ENCODE measurements at regions not wholly inside any gene's neighbourhood (a gene's known extent, or its start where the extent isn't known, plus 50 kb on each side); places are given as distances from the start of the nearest gene placed in this dataset.

DNA sequence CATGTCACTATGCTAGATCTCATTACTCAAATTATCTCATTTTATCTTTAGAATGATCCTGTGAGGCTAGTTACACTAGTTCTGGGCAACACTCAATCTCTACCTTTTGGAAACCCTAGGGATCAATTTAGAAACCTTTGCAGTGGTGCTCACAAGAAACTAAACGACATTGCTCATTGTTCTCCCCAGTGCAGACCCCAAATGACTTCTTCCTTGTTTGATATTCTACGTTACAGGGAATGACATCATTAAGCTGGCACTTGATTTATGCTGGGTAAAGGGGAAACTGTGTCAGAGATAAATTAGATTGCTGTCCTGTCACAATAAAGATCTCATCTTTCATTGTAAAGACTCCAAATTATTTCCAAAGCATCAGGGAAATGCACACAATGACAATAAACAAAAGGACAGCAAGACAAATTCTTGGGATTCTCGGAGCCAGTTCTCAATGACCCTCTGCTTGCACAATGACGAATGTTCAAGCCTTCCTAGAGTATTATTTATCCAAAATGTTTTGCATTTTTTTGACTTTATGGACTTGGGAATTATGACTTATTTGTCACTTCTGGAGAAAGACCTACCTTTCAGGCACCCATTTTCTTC is 1121.8 kb upstream of the TENM4 start:
- no peak for DNase-seq

DNA sequence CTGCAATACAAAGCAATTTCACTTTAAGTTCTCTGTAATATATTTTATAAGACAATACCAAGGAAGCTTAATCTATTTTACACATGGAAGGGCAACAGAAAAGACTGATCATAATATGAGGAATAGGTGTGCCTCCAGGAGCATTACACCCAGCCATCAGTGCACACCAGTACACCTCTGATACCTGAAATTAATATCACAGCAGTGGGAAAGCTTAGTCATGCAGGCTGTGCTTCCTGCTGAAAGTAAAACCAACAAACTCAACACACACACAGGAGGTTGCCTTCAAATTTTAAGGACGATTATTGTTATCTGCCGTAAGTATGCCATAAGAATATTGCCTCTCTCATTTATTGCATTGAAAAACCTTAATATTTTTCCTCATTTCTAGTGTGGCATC is 1119.1 kb upstream of the TENM4 start:
- no peak for DNase-seq

DNA sequence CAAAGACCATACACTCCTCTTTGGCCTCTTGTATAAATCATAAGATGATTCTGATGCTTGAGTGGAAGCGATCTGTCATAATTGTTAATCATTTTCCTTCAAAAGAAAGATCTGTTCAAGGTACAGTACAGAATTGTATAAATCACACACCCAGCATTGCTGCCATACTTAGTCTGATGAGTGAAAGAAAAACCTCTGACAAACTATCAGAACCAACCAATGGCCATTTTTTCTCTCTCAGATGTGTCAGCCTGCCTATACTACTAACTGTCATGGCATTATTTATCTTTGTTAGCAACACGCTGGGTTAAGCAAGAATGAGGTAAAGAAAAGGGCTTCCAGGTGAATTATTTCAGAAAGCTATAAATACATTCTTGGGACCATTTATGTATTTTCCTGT is 1112.7 kb upstream of the TENM4 start:
- no peak for DNase-seq

DNA sequence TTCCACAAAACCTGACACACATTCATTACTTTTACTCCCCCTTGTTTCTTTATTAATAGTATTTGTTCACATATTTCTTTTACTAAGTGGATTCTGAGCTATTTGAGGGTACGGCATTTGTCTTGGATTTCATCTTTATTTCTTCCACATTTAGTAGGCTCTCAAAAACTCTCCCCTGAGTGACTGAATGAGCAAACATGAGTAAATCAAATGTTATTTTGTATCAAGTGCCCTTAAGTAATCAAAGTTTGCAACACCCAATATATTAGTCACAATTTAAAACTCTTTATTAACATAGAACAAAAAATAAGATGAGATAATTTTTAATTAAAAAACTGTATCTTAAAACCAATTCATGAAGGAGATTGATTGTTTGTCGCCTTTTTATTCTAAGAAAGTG is 1101.9 kb upstream of the TENM4 start:
- no peak for DNase-seq

DNA sequence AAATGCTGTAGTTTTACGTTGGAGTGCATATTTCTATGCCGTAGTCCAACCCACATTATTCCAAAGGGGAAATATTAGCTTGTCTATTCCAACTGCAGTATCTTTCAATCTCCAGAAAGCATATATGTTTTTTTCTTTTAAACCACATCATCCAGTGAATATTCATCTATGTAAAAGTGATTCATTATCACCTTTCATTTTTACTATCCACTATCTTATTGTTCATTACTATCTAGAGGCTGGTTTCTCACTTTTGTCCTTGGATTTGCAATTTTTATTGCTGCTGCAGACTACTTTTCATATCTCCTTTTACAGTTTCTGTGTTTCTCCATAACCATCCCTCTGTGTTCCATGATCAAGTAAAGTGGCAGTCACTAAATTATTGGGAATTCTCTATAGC is 1097.2 kb upstream of the TENM4 start:
- no peak for DNase-seq

DNA sequence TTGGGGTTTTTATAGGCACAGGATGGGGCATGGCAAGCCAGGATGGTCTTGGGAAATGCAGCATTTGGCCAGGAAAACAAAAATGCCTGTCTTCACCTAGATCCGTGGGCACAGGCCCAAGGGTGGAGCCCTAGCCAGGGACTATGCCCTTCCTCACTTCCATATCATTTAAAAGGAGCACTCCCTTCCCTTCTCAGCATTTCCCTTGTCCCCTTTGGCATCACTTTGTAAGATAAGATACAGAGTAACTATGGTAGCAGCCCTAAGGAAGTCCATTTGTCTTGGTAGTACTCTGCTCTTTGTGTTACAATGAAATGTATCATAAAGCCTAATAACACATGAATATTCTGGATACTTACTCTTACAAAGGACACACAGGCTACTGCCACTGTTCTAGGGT is 1092.6 kb upstream of the TENM4 start:
- DNase-seq = no peak

DNA sequence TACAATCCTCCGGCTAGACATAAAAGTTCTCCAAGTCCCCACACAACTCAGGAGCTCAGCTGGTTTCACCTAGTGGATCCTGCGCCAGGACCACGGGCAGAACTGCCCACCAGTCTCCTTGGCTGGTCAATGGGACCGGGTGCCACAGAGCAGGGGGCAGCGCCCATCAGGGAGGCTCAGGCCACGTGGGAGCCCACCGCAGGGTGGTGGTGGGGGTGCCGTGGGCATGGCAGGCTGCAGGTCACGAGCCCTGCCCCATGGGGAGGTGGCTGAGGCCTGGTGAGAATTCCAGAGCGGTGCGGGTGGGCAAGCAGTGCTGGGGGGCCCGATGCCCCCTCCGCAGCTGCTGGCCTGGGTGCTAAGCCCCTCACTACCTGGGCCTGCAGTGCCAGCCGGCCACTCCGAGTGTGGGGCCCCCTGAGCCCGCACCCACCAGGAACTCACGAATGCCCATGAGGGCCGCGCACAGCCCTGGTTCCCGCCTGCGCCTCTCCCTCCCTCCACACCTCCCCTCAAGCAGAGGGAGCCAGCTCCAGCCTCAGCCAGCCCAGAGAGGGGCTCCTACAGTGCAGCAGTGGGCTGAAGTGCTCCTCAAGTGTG is 1091.9 kb upstream of the TENM4 start:
- no peak for DNase-seq

DNA sequence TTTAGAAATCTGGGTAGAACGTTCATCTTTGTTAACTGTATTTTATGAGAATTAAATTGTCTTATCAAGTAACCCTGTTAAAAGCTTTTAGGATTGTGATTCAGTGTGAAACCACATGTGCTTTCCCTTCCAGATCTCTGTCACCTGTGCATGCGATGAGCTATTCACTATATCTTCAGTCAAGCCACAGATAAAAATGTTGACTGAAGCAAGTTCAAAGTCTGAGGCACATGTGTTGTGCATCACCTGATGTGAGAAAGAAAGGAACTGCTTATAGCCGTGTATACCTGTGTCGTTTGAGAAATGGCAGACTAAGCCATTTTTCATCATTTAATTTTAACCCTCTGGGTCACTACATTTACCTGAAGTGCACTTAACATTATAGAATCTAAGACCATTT is 1088.9 kb upstream of the TENM4 start:
- DNase-seq = no peak

DNA sequence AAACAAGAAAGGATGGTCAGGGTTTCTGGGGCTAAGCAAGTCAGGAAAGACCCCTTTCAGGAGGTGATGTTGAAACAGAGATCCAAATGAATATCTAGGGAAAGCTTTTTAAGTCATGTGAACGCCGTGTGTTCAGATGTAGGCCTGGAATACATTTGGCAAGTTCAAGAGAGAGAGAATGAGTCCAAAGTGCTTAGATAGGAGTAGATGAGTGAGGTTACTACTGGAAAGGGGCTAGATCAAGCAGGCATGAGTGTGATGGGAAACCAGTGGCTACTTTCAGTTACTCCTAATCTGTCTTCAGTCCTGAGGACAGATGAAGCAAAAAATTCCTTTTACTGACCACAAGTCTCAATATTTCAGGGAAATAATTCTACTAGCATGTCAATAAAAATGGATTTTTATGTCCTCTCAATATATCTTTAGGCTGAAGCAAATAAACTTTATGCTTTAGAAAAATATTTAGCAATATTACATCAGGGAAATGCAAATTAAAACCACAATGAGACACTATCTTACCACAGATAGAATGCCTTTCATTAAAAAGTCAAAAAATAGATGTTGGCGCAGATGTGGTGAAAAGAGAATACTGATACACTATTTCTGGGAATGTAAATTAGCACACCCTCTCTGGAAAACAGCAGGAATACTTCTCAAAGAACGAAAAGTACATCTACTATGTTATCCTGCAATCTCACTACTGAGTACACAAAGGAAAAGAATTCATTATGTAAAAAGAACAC is 1085.0 kb upstream of the TENM4 start:
- no peak for DNase-seq

DNA sequence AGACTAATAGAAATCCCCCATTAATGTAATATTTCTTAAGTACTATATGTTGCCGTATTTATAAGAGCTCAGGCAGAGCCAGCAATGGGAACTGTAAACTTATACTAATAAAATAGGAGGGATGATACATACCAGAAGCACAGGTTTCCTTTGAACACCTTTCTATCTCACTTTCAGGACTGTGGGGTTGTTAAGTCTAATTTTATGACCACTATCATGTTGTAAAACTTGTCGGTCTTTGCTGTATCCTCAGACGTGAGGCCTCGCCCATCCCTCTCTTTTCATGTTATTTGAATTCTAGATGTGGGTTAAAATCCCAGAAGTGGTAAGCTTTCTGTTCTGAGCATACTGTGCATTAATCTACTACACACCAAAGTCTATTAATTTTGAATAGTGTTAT is 1083.5 kb upstream of the TENM4 start:
- no peak for DNase-seq

DNA sequence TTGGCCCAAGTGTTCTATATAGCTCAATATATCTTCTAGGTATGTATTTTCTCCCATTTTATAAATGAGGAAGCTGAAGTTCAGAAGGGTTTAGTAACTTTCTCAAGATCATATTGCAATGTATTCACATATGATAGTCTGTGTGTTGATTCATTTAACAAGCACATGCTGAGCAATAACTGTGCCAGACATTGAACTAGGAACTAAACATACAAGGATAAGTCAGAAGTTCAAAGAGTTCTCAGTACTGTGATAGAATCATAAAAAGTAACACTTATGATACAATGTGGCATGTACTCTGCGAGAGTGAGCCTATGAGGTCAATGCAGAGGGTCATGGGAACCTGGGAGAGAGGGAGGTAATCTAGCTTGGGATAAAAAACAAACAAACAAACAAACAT is 1082.2 kb upstream of the TENM4 start:
- DNase-seq = no peak

DNA sequence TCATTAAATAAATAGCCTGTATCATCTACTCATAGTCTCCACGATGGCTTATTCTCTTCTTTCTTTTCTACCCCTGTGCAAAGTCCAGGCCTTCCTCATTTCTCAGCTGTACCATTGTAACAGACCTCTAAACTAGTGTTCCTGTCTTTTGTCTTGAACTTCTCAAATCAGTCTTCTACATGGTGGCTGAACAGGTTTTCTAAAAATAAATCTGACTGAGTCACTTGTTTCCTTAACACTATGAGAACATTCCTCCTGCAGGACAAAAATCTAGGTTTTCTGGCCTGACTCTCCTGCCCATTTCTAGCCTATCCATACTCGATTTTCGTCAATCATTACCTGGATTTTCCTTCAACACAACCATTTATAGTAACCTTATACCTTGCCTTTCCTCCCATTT is 1080.8 kb upstream of the TENM4 start:
- no peak for DNase-seq

DNA sequence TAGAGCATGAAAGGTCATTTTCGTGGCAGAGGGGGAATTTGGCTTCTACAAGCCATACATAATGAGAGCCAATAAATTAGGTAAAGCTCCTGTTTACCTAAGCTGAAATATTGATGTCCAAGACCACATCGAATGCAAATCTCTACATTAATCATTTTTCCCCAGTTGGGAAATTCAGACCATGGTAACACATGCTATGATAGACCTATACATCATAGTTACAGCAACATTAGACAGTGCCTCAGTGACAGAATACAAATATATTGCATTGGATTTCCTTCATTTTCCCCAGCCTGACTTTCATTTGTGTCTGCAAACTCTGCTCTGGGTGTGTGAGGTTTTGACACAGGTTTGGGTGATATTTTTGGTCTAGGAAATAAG is 1079.7 kb upstream of the TENM4 start:
- DNase-seq = no peak

DNA sequence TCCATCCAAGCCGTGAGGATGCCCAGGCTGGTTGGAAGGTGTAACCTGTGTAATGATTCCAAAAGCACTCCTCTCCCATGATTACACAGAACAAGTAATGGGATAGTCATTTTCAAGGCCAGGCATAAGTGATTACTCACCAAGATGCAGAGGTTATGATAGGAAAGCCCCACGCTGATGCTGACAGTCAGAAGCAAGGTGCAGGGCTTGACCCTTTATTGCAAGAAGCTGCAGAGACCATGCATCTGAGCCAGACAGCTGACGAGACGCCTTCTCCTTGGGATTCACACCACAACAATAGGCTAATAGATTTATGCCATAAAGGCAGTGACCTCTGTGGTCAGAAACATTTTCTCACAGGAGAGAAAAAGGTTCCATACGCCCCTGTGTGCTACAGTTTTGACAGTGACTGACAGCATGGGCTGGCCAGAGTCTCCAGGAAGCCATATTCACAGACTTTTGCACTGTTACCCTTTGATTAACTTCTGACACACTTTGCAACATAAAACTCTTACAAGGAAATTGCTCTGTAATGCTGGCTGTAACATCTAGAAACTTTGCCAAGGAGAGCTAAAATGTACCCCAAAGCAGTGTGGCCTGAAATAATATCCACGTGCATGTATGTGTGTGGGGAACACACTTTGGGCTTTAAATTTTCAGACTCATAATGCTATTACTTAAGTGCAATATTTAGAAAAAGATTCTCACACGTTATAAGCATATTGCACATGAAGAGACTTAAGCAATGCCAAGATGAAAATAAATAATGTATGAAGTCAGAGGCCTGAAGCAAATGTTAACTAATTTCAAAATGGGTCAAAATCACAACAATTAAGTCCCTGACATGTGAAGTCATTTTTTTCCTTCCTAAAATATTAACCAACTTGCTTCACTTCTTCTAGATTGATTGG is 1079.0 kb upstream of the TENM4 start:
- DNase-seq = no peak

DNA sequence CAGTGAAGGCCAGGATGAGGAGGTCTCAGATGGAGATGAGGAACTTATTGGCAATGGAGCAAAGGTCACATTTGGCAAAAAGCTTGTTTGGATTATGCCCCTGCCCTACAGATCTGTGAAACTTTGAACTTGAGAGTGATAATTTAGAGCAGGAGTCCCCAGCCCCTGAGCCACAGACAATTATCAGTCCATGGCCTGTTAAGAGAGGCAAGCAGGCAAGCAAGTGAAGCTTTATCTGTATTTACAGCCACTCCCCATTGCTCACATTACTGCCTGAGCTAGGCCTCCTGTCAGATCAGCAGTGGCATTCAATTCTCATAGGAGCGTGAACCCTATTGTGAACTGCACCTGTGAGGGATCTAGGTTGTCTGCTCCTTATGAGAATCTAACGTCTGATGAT is 1076.9 kb upstream of the TENM4 start:
- no peak for DNase-seq

DNA sequence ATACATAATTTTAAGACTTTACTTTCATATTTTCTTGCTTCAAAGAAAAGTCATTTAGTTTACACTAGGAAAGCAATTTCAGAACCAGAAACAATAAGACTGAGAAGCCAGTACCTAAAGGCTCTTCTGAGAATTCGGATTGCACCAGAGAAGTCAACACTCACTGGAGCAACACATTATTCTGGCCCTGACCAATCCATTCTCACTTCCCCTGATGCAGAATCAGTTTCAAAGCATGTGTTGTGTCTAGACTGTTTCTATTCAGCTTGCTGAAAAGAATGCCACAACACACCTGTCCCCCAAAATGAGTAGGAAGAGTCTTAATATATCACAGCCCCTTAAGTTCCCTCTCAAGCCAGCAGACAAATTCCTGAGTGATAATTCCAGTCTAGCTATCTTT is 1074.3 kb upstream of the TENM4 start:
- no peak for DNase-seq

DNA sequence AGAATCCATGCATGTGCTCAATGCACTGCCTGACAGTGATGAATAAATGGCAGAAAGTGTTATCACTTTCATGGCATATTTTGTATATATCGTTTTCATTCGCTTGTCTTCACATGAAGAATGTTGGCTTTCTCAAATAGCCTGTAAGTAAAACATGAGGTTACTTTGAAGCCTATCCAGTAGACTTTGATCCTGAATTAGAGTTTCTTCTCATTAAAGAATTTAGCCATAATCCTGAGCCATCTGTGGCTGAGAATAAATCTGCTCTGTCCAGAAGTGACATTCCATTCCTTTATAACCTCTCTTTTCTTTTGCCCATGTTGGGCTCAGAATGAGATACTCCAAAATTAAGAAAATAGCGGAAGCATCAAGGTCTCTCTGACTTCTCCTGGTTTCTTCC is 1071.7 kb upstream of the TENM4 start:
- no peak for DNase-seq

DNA sequence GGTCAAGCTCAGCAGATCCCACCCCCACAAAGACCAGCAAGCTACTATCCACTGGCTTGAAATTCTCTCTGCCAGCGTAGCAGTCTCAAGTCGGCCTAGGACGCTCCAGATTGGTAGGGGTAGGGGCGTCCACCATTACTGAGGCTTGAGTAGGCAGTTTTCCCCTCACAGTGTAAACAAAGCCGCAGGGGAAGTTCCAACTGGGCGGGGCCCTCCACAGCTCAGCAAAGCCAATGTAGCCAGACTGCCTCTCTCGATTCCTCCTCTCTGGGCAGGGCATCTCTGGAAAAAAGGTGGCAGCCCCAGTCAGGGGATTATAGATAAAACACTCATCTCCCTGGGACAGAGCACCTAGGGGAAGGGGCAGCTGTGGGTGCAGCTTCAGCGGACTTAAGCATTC is 1064.9 kb upstream of the TENM4 start:
- DNase-seq = no peak

DNA sequence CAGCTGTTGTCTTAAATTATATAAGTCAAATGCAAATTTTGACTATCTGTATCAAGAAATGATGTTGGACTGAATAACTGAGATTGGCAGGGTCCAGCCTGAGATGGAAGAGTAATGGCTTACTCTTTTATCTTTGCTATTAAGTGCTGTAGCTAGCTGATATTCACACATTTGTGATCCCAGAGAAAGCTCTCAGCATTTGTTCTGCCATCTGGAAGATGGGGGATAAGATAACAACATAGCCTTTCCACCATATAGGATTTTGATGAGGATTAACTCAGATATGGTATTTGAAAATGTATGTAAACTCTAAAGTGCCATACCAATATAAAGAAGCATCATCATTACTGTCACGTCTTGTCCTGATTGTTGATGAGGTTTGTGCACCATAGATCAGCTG is 1063.2 kb upstream of the TENM4 start:
- no peak for DNase-seq

DNA sequence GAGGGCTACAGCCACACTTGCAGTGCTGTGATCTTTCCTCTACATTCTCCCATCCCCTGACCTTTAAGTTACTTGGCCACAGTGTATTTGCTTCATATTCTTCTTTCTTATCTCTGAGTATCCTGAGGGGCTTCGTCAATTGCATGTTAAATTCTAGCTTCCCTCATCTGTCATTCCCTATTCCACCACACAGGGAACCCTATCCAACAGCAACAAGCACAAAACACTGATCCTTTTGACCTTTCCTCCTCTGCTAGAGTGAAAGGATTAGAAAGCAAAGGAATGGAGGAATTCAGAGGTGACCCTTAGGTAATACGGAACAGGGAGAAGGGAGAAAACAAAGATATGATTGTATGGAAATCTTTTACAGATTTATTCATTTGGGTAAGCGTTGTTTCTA is 1061.7 kb upstream of the TENM4 start:
- DNase-seq = no peak

DNA sequence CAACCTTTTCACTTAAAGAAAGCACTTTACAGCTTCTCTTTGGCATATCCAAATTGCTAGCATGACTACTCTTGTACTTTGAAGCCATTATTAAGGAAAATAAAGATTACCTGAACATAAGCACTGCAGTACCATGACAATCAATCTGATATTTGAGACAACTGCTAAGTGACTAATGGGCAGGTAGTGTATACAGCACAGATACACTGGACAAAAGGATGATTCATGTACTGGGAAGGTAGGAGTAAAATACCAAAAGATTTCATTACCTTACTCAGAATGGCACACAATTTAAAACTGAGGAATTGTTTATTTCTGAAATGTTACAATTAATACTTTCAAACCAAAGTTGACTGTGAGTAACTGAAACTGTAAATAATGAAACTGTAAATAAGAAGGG is 1054.3 kb upstream of the TENM4 start:
- no peak for DNase-seq

DNA sequence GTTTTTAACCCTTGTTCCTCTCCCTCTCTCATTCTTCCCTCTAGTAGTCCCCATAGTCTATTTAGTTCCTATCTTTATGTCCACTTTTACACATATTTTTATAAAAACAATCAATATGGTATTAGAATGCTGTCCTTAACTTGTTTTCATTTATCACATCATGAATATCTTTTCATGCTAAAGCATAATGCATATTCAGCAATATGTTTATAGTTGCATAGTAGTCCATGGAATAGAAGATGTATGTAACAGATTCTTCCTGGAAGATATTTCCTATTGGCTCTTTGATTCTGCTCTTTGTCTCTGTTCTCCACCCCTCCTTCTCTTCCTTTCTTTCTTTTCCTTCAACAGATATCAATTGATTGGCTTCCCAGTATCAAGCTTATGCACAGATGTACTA is 1047.1 kb upstream of the TENM4 start:
- DNase-seq = no peak
